Testis (tissue), 2 donors: ENCODE measurements at regions not wholly inside any gene's neighbourhood (a gene's known extent, or its start where the extent isn't known, plus 50 kb on each side); places are given as distances from the start of the nearest gene placed in this dataset.

Source experiments
- DNase-seq: peaks from one replicate; pipeline ENCODE4 v3.0.0-alpha.2; 2019
- H3K27ac ChIP-seq, 2 donors: fragments of 200-600 bp; sonication (generic); one replicate each; pipeline ENCODE4 v1.5.1; 2019
- H3K27me3 ChIP-seq: fragments of 200-600 bp; sonication (generic); one replicate; pipeline ENCODE4 v1.5.1; 2019
- H3K36me3 ChIP-seq: fragments of 200-600 bp; sonication (generic); one replicate; pipeline ENCODE4 v1.5.1; 2017; ENCODE audit warnings: low read depth; ENCODE audit errors: missing control alignments
- H3K4me1 ChIP-seq: fragments of 200-600 bp; sonication (generic); one replicate; pipeline ENCODE4 v1.5.1; 2019
- H3K4me3 ChIP-seq, 2 donors: fragments of 200-600 bp; sonication (generic); one replicate each; pipeline ENCODE4 v1.5.1; 2017 to 2019
- H3K9me3 ChIP-seq: fragments of 200-600 bp; sonication (generic); one replicate; pipeline ENCODE4 v1.5.1; 2017
- CTCF ChIP-seq, 3 experiments: fragments of 450-650 bp in 2 of 3; fragments of 200-600 bp in 1 of 3; sonication (generic) in 1 of 3; IDR thresholded peaks; one replicate each; pipeline ENCODE4 v1.5.1; 2016 to 2019; ENCODE audit warnings: antibody characterized with exemption in 3 of 3, mild to moderate bottlenecking in 2 of 3, moderate library complexity in 1 of 3
- POLR2A ChIP-seq: fragments of 450-650 bp; IDR thresholded peaks from one replicate; pipeline ENCODE4 v1.6.1; 2017; ENCODE audit warnings: antibody characterized with exemption, mild to moderate bottlenecking, moderate library complexity
- WGBS, 2 donors: methylation state at CpG; one replicate each; pipeline ENCODE4 v1.1.5; 2018; 5-methylcytosine and 5-hydroxymethylcytosine counted together
- intact Hi-C: fragments of 100-400 bp; cut with DNase I; formaldehyde crosslinking; loops from one replicate; pipeline ENCODE4 v1.15.1; 2023; ENCODE audit warnings: low total_unique reads

DNA sequence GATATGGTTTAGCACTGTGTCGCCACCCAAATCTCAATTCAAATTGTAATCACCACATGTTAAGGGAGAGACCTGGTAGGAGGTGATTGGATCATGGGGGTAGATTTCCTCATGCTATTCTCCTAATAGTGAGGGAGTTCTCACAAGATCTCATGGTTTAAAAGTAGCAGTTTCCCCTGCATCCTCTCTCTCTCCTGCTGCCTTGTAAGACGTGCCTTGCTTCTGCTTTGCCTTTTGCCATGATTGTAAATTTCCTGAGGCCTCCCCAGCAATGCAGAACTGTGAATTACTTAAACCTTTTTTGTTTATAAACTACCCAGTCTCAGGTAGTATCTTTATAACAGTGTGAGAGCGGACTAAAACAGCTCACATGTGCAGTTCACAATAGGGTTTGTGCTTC, 1668.7 kb upstream of the RAG2 start:
- no peak for TF ChIP-seq POLR2A
- TF ChIP-seq CTCF (IDR thresholded peaks at IDR 0.05): no peak
- intact Hi-C loops: no loop called here
- DNase-seq: no peak

DNA sequence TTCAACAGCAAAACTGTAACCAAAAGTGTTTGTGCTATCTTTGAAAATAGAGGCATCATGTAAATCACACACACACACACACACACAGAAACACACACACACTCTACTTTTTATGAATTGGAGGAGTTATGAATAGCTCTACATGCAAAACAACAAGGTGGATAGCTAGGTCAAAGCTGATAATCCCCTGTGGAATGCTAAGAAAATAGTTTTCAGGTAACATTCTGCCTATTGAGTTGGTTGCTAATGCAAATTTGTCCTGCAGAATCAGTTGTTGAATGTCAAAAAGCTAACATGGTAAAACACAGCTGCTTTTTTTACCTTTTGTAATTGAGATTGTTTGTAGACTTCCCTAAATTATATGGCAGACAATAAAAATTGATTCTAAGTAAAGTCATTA, 1658.4 kb upstream of the RAG2 start:
- TF ChIP-seq POLR2A (no peak), CTCF (IDR thresholded peaks at IDR 0.05) (no peak)
- H3K27me3 ChIP-seq: no peaks in the 10 kb centered on the region
- H3K4me3 ChIP-seq: no peak overlapping the region
- no peaks in the 10 kb centered on the region for H3K9me3 ChIP-seq
- intact Hi-C loops: no loop called here
- no peaks in the 10 kb centered on the region for H3K36me3 ChIP-seq
- no peak overlapping the region for H3K27ac ChIP-seq
- H3K4me1 ChIP-seq: no peaks in the 10 kb centered on the region
- DNase-seq: no peak

More for the DNA sequence above, 1668.7 kb upstream of the RAG2 start:
- H3K27ac ChIP-seq: no peak overlapping the region
- 93% methylated on average over 3 of the region's 3 CpGs for WGBS, 2 donors
- no peak overlapping the region for H3K4me3 ChIP-seq
- H3K27me3 ChIP-seq: no peaks in the 10 kb centered on the region
- no peaks in the 10 kb centered on the region for H3K36me3 ChIP-seq
- H3K4me1 ChIP-seq: no peaks in the 10 kb centered on the region
- no peaks in the 10 kb centered on the region for H3K9me3 ChIP-seq

GRCh38 chr11:38254913-38255312, 1656.9 kb upstream of the RAG2 start:
- no peaks in the 10 kb centered on the region for H3K4me1 ChIP-seq
- no peak for DNase-seq
- H3K9me3 ChIP-seq: no peaks in the 10 kb centered on the region
- H3K27me3 ChIP-seq: no peaks in the 10 kb centered on the region
- no peaks in the 10 kb centered on the region for H3K36me3 ChIP-seq
- no peak for TF ChIP-seq POLR2A
- TF ChIP-seq CTCF (IDR thresholded peaks at IDR 0.05): no peak
- H3K27ac ChIP-seq: no peak overlapping the region
- 88 to 92% methylated on average over 2 of the region's 2 CpGs for WGBS, 2 donors
- intact Hi-C loops: no loop called here
- no peak overlapping the region for H3K4me3 ChIP-seq

GRCh38 chr11:38252620-38253019, 1654.6 kb upstream of the RAG2 start:
- no peak for DNase-seq
- no peaks in the 10 kb centered on the region for H3K4me1 ChIP-seq
- no peaks in the 10 kb centered on the region for H3K27me3 ChIP-seq
- no peak overlapping the region for H3K4me3 ChIP-seq
- no peaks in the 10 kb centered on the region for H3K36me3 ChIP-seq
- TF ChIP-seq CTCF (IDR thresholded peaks at IDR 0.05) (no peak), POLR2A (no peak)
- H3K27ac ChIP-seq: no peak overlapping the region
- H3K9me3 ChIP-seq: no peaks in the 10 kb centered on the region
- intact Hi-C loops: no loop called here

DNA sequence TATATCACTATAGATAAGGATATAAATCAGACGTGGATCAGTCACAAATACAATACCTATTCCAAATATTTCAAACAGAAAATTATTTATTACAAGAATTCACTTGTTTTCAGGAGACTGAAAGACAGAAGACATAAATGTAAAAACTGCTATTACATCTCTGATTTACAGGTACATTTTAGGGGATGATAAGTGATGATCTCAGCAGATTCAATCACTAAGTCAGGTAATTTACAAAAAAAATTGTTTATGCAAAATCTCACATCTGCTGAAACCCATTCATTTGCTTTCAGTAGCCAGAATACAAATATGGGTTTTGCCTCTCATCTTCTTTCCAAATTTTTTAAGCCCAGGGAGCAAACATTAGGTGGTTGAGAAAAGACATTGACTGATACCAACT, 1648.4 kb upstream of the RAG2 start:
- H3K27ac ChIP-seq: no peak overlapping the region
- no peaks in the 10 kb centered on the region for H3K4me1 ChIP-seq
- H3K9me3 ChIP-seq: no peaks in the 10 kb centered on the region
- no peak for DNase-seq
- TF ChIP-seq POLR2A (no peak), CTCF (IDR thresholded peaks at IDR 0.05) (no peak)
- WGBS, 2 donors: 82% methylated on average over 1 of the region's 1 CpG
- H3K36me3 ChIP-seq: no peaks in the 10 kb centered on the region
- intact Hi-C loops: no loop called here
- H3K4me3 ChIP-seq: no peak overlapping the region
- H3K27me3 ChIP-seq: no peaks in the 10 kb centered on the region
